ENCODE measurements at regions not wholly inside any gene's neighbourhood (a gene's known extent, or its start where the extent isn't known, plus 50 kb on each side); places are given as distances from the start of the nearest gene placed in this dataset.

GRCh38 chr16:16925432-16925831, 545.3 kb downstream of the XYLT1 start:
- TF ChIP-seq CTCF (IDR thresholded peaks at IDR 0.05; ENCODE audit: control extremely low read depth in 1 of 3, insufficient read depth in 1 of 3, low read depth in 1 of 3, low read length in 3 of 3) (no peak), EZH2 (IDR thresholded peaks at IDR 0.05; ENCODE audit: low read depth, low read length, severe bottlenecking) (no peak), GTF2F1 (IDR thresholded peaks at IDR 0.05; ENCODE audit: borderline replicate concordance, low read depth, low read length) (no peak), POLR2A (IDR thresholded peaks at IDR 0.05; ENCODE audit: control extremely low read depth in 1 of 2, low read depth in 2 of 2, low read length in 2 of 2) (no peak), CEBPB (IDR thresholded peaks at IDR 0.05; ENCODE audit: low read depth, low read length) (no peak), MAX (IDR thresholded peaks at IDR 0.05) (no peak), ASH2L (IDR thresholded peaks at IDR 0.05; ENCODE audit: low read length) (no peak), RAD21 (IDR thresholded peaks at IDR 0.05 in 1 of 2, conservative IDR thresholded peaks at IDR 0.05 in 1 of 2; ENCODE audit: low read depth in 2 of 2, low read length in 2 of 2) (no peak), FOSL1 (IDR thresholded peaks at IDR 0.05; ENCODE audit: insufficient read depth, low read depth, low read length) (no peak), CBX5 (IDR thresholded peaks at IDR 0.05; ENCODE audit: low read depth, low read length) (no peak), E2F6 (IDR thresholded peaks at IDR 0.05) (no peak)

All from H1 (cell line).